Cardiac muscle cell (in vitro differentiated cells and primary cell): ENCODE measurements at regions not wholly inside any gene's neighbourhood (a gene's known extent, or its start where the extent isn't known, plus 50 kb on each side); places are given as distances from the start of the nearest gene placed in this dataset.

Source experiments
- DNase-seq, 2 donors: peaks; one replicate each; pipeline versions ENCODE4 v3.0.0 to v3.0.0-alpha.2; 2010 to 2017; ENCODE audit warnings: low read depth in 1 of 2, low spot score in 1 of 2
- H3K27ac ChIP-seq: fragments of 200-600 bp; sonication (generic); 2 replicates; pipeline ENCODE4 v1.5.1; 2016
- H3K27me3 ChIP-seq: fragments of 200-600 bp; sonication (generic); 2 replicates; pipeline ENCODE4 v1.6.0; 2016; ENCODE audit warnings: control low read depth
- H3K36me3 ChIP-seq: fragments of 200-600 bp; sonication (generic); 2 replicates; pipeline ENCODE4 v1.5.1; 2016; ENCODE audit warnings: control low read depth
- H3K4me1 ChIP-seq: fragments of 200-600 bp; sonication (generic); 2 replicates; pipeline ENCODE4 v1.8.1; 2017; ENCODE audit warnings: low read depth, mild to moderate bottlenecking, mixed run types
- H3K4me3 ChIP-seq: fragments of 200-600 bp; sonication (generic); 2 replicates; pipeline ENCODE4 v1.5.1; 2016; ENCODE audit warnings: mild to moderate bottlenecking
- H3K9me3 ChIP-seq: fragments of 200-600 bp; sonication (generic); 2 replicates; pipeline ENCODE4 v1.5.1; 2017; ENCODE audit warnings: low read depth, mild to moderate bottlenecking, control low read depth
- CTCF ChIP-seq: IDR thresholded peaks from 2 replicates; pipeline ENCODE4 v1.5.1; 2012; ENCODE audit warnings: low read depth, mild to moderate bottlenecking, low read length

GRCh38 chr6:22668307-22668706, 98.9 kb downstream of the HDGFL1 start:
- peak overlapping the region; percentile 25 for H3K27ac ChIP-seq
- TF ChIP-seq CTCF, result no peak
- H3K9me3 ChIP-seq, result no peaks in the 10 kb centered on the region
- H3K27me3 ChIP-seq, result no peaks in the 10 kb centered on the region
- no peaks in the 10 kb centered on the region for H3K36me3 ChIP-seq
- no peak overlapping the region for H3K4me3 ChIP-seq
- H3K4me1 ChIP-seq, result peaks cover 10% of the 10 kb centered on the region
- DNase-seq, result peak in 1 of 2 donors; percentile 20

- no peak for DNase-seq
- peaks cover 10% of the 10 kb centered on the region for H3K4me1 ChIP-seq
- no peaks in the 10 kb centered on the region for H3K27me3 ChIP-seq
- H3K27ac ChIP-seq, result peak overlapping the region; percentile 25
- no peaks in the 10 kb centered on the region for H3K36me3 ChIP-seq
- H3K9me3 ChIP-seq, result no peaks in the 10 kb centered on the region
- TF ChIP-seq CTCF, result no peak
- no peak overlapping the region for H3K4me3 ChIP-seq
Measured at GRCh38 chr6:22668717-22669116, 99.4 kb downstream of the HDGFL1 start.

- Histone ChIP-seq H3K27me3 (no peaks in the 10 kb centered on the region), H3K4me1 (peaks cover 10% of the 10 kb centered on the region), H3K9me3 (no peaks in the 10 kb centered on the region), H3K36me3 (no peaks in the 10 kb centered on the region), H3K4me3 (no peak overlapping the region), H3K27ac (no peak overlapping the region)
- no peak for TF ChIP-seq CTCF
- no peak for DNase-seq
Measured at GRCh38 chr6:22670605-22671004, 101.2 kb downstream of the HDGFL1 start.

GRCh38 chr6:22673474-22673873, 104.1 kb downstream of the HDGFL1 start:
- no peak for TF ChIP-seq CTCF
- Histone ChIP-seq H3K4me3 (no peak overlapping the region), H3K4me1 (peaks cover 5% of the 10 kb centered on the region), H3K27ac (no peak overlapping the region), H3K9me3 (no peaks in the 10 kb centered on the region), H3K27me3 (no peaks in the 10 kb centered on the region), H3K36me3 (no peaks in the 10 kb centered on the region)
- no peak for DNase-seq

- H3K36me3 ChIP-seq, result no peaks in the 10 kb centered on the region
- no peaks in the 10 kb centered on the region for H3K27me3 ChIP-seq
- no peak for TF ChIP-seq CTCF
- no peak overlapping the region for H3K4me3 ChIP-seq
- H3K9me3 ChIP-seq, result no peaks in the 10 kb centered on the region
- H3K4me1 ChIP-seq, result peaks cover 5% of the 10 kb centered on the region
- no peak for DNase-seq
- no peak overlapping the region for H3K27ac ChIP-seq
Measured at GRCh38 chr6:22680950-22681349, 111.6 kb downstream of the HDGFL1 start.

GRCh38 chr6:22681761-22682160, 112.4 kb downstream of the HDGFL1 start:
- no peaks in the 10 kb centered on the region for H3K9me3 ChIP-seq
- H3K27ac ChIP-seq, result no peak overlapping the region
- no peaks in the 10 kb centered on the region for H3K27me3 ChIP-seq
- DNase-seq, result no peak
- no peak overlapping the region for H3K4me3 ChIP-seq
- no peak for TF ChIP-seq CTCF
- peaks cover 5% of the 10 kb centered on the region for H3K4me1 ChIP-seq
- no peaks in the 10 kb centered on the region for H3K36me3 ChIP-seq
